Mucosa of descending colon (tissue), 3 donors: ENCODE measurements at regions not wholly inside any gene's neighbourhood (a gene's known extent, or its start where the extent isn't known, plus 50 kb on each side); places are given as distances from the start of the nearest gene placed in this dataset.
"Not testable (repeated sequence)": the region's sequence is repeated elsewhere in the genome, so short reads cannot be mapped to it uniquely, and the experiment has no call there.

Experiments
- ATAC-seq: fragments of 200-7000 bp; cut with Tn5 transposase; one replicate; pipeline ENCODE4 v1.9.1; 2020; ENCODE audit warnings: mild to moderate bottlenecking, moderate library complexity
- DNase-seq, 3 donors: peaks; one replicate each; pipeline ENCODE4 v3.0.0-alpha.2; 2020
- H3K36me3 ChIP-seq: fragments of 200-600 bp; one replicate; pipeline ENCODE4 v1.8.0; 2021; ENCODE audit warnings: low read depth, mild to moderate bottlenecking
- H3K4me1 ChIP-seq: fragments of 200-600 bp; one replicate; pipeline ENCODE4 v1.8.0; 2021; ENCODE audit warnings: low read depth, mild to moderate bottlenecking
- H3K4me3 ChIP-seq: fragments of 200-600 bp; one replicate; pipeline ENCODE4 v1.8.0; 2021; ENCODE audit warnings: mild to moderate bottlenecking
- H3K9me3 ChIP-seq: fragments of 200-600 bp; one replicate; pipeline ENCODE4 v1.8.0; 2021; ENCODE audit warnings: mild to moderate bottlenecking
- CTCF ChIP-seq: fragments of 200-600 bp; IDR thresholded peaks from one replicate; pipeline ENCODE4 v1.8.0; 2022; ENCODE audit warnings: antibody characterized with exemption, mild to moderate bottlenecking
- intact Hi-C, 2 donors: fragments of 100-400 bp; cut with DNase I in 1 of 2; cut with micrococcal nuclease in 1 of 2; formaldehyde crosslinking; loops; one replicate each; pipeline versions ENCODE4 v1.11.0 to v1.11.1; 2022; cut with DNase I, micrococcal nuclease
- donor health status: DM: no; HTN: no; CAD: no; lungs with moderate emphysema.
- donor health status: DM: no; HTN: no; CAD: no.
- donor health status: DM: no; HTN: yes; CAD: no.

GRCh38 chr11:43130616-43131015 lies 181.2 kb upstream of the API5 start:
- Histone ChIP-seq H3K4me3 (no peak overlapping the region), H3K9me3 (no peaks in the 10 kb centered on the region), H3K36me3 (no peaks in the 10 kb centered on the region), H3K4me1 (no peaks in the 10 kb centered on the region)
- ATAC-seq (peak; percentile 46), DNase-seq (peak in 2 of 3 donors; percentile 19 to 25)
- TF ChIP-seq CTCF, result no peak
- intact Hi-C loops, result no loop called here

GRCh38 chr11:43135966-43136534 lies 175.7 kb upstream of the API5 start:
- TF ChIP-seq CTCF, result no peak
- H3K4me1 ChIP-seq, result no peaks in the 10 kb centered on the region
- intact Hi-C loops, result no loop called here
- no peaks in the 10 kb centered on the region for H3K36me3 ChIP-seq
- ATAC-seq (no peak), DNase-seq (no peak)
- no peaks in the 10 kb centered on the region for H3K9me3 ChIP-seq
- no peak overlapping the region for H3K4me3 ChIP-seq

DNA sequence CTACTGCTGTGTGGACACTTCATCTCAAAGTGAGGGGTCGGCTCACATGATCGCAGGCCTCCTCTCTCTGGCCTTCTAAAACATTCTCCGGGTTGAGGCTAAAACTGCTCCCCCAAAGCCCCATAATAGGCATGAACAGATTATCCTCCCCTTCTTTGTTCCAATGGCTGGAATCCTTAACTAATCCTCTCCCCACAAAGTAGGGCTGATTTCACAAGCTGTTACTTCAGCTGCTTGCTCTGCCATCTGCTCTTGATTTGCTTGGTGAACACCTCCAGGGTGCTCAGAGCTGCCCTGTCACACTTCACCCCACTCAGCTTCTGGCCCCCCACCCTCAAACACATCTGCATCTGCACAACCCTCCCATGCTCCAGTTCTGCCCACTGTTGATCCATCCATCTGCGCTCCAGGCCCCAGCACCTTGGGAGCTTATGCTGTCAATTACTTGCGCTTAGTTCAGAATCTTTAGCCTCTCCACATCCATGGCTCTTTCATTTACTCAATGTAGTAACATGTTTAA lies 173.1 kb upstream of the API5 start:
- no peaks in the 10 kb centered on the region for H3K9me3 ChIP-seq
- no peak for TF ChIP-seq CTCF
- no peaks in the 10 kb centered on the region for H3K36me3 ChIP-seq
- no peaks in the 10 kb centered on the region for H3K4me1 ChIP-seq
- intact Hi-C loops, result no loop called here
- ATAC-seq, result no peak
- no peak overlapping the region for H3K4me3 ChIP-seq
- no peak for DNase-seq

DNA sequence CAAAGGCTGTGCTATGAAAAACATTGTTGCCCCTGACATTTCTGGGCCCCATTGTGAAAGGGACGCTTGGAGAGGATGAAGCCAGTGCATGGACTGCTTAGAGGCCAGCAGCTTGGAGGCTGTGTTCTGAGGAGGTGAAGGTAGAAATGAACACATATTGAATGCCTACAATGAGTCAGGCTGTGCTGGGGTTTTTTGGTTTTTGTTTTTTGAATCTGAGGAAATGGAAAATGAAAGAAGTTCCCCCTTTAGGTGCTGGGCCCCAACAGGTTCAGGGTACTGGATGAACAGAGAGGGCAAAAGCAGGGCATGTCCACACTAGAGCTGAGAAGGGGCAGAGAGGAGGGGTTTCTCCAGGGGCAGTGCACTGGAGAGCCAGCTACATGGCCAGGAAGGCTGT lies 166.1 kb upstream of the API5 start:
- TF ChIP-seq CTCF, result no peak
- Histone ChIP-seq H3K9me3 (no peaks in the 10 kb centered on the region), H3K4me1 (no peaks in the 10 kb centered on the region), H3K4me3 (no peak overlapping the region), H3K36me3 (no peaks in the 10 kb centered on the region)
- ATAC-seq, result no peak
- intact Hi-C loops, result no loop called here
- DNase-seq, result no peak

DNA sequence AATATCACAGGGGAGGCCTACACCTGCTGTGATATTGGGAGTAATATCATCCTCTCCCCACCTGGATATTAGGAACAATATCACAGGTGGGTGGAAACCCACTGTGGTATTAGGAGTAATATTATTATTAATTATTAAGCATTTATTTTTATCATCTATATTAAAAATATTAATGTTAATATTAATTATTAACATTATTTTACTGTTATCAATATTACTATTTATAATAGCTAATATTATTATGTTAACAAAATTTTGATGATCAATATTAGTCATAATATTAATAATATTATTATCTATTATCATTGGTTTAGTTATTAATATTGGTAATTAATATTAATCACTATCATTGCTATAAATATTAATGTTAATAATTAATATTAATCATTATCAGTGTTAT lies 161.1 kb upstream of the API5 start:
- H3K36me3 ChIP-seq, result no peaks in the 10 kb centered on the region
- H3K4me3 ChIP-seq, result no peak overlapping the region
- H3K9me3 ChIP-seq, result no peaks in the 10 kb centered on the region
- ATAC-seq, result no peak
- intact Hi-C loops, result no loop called here
- no peak for DNase-seq
- TF ChIP-seq CTCF, result no peak
- H3K4me1 ChIP-seq, result no peaks in the 10 kb centered on the region

DNA sequence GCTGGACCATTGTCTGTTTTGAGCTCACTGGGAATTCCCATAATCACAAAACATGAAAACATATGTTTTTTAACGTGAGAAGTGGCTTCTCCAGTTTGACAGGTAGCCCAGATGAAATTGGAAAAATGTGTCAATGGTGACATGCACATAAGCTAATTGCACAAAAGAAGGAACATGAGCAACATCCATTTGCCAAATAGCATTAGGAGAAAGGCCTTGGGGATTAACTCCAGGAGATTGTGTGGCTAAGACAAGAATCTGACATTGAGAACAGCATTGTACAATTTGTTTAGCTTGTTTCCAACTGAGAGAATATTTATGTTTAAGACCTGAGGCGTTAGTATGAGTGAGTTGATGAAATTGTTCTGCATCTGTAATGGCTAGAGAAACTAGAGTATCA lies 147.0 kb upstream of the API5 start:
- no peaks in the 10 kb centered on the region for H3K36me3 ChIP-seq
- H3K4me1 ChIP-seq, result no peaks in the 10 kb centered on the region
- H3K4me3 ChIP-seq, result no peak overlapping the region
- ATAC-seq, result no peak
- no peak for TF ChIP-seq CTCF
- no peak for DNase-seq
- intact Hi-C loops, result no loop called here
- no peaks in the 10 kb centered on the region for H3K9me3 ChIP-seq

DNA sequence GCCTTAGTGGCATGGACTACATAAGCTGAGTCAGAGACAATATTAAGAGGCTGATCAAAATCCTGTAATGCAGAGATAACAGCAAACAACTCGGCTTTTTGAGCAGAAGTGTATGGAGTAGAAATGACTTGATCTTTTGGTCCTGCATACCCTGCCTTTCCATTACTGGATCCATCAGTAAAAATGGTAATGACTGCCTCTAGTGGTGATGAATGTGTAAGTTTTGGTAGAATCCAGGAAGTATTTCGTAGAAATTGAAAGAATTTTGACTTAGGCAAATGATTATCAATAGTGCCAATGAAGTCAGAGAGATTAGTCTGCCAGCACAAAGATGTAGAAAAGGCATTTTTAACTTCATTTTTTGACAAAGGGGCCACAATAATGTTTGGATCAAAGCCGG lies 146.4 kb upstream of the API5 start:
- DNase-seq, ATAC-seq, H3K9me3 ChIP-seq, H3K4me3 ChIP-seq, H3K36me3 ChIP-seq, H3K4me1 ChIP-seq, intact Hi-C loops: not testable (repeated sequence)

GRCh38 chr11:43168241-43168640 lies 143.6 kb upstream of the API5 start:
- ATAC-seq, H3K36me3 ChIP-seq, H3K4me1 ChIP-seq, H3K4me3 ChIP-seq, intact Hi-C loops, H3K9me3 ChIP-seq, DNase-seq: not testable (repeated sequence)
